AG09319 (cell line): ENCODE measurements at regions not wholly inside any gene's neighbourhood (a gene's known extent, or its start where the extent isn't known, plus 50 kb on each side); places are given as distances from the start of the nearest gene placed in this dataset.

Source experiments
- DNase-seq: peaks from one replicate; pipeline ENCODE4 v3.0.0-alpha.2; 2010; ENCODE audit warnings: low read depth; ENCODE audit errors: extremely low read depth
- TF ChIP-seq, protein P1 (sequence below): IDR thresholded peaks from 2 replicates; pipeline ENCODE4 v1.5.1; 2011; ENCODE audit warnings: low read depth, mild to moderate bottlenecking, inconsistent platforms, low read length, moderate library complexity

DNA sequence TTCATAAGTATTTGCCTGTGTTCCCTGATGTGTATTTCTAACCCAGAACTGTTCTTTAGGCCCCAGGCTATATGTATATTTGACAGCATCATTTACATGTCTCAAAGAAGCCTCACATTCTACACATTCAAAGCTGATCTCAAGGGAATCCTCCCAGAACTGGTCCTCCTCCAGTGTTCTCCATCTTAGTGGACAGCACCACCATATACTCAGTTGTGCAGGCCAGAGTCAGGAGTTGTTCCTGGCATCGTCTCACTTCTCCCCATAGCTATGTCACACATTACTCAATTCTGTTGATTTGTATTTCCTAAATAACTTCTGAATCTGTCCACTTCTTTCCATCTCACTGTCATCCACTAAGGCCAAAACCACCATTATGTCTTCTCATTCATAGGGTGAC is 82.8 kb upstream of the TRPC3 start:
- TF ChIP-seq, protein P1, sequence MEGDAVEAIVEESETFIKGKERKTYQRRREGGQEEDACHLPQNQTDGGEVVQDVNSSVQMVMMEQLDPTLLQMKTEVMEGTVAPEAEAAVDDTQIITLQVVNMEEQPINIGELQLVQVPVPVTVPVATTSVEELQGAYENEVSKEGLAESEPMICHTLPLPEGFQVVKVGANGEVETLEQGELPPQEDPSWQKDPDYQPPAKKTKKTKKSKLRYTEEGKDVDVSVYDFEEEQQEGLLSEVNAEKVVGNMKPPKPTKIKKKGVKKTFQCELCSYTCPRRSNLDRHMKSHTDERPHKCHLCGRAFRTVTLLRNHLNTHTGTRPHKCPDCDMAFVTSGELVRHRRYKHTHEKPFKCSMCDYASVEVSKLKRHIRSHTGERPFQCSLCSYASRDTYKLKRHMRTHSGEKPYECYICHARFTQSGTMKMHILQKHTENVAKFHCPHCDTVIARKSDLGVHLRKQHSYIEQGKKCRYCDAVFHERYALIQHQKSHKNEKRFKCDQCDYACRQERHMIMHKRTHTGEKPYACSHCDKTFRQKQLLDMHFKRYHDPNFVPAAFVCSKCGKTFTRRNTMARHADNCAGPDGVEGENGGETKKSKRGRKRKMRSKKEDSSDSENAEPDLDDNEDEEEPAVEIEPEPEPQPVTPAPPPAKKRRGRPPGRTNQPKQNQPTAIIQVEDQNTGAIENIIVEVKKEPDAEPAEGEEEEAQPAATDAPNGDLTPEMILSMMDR, result no peak
- DNase-seq, result no peak

DNA sequence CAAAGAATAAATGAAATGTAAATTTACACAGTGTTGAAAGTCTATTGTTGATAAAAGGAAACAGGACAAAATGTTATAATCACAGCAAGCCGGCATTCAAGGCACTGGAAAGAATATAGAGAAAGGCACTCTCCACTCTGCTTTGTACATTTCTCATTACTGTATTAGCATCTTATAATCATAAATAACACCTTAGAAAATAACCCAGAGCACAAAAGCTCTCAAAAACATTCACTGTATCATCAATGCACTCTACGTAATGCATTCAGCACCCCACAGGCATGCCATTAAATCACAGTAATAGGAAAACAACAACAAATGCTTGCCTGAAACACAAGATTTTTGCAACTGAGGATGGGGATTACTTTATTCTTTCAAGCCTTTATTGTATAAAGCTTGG is 75.3 kb upstream of the TRPC3 start:
- no peak for DNase-seq
- TF ChIP-seq, protein P1, result no peak

DNA sequence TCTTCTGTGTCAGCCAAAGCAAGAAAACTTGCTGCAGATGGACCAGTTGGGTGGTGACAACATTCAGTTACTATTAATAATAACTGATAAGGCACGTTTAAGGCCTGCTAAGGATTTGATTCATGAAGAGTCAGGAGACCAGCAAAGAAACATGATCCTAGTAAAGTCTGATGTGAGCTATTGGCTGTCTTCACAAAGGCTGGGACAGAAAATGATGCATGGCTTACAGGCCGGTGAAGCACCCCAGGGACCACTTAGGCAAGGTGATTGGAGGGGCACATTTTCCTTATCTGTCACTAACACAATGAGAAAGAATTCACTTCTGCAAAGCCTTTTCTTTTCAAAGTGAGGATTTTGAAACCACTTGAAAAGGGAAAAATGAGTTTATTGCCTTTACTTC is 65.4 kb upstream of the TRPC3 start:
- TF ChIP-seq, protein P1, result no peak
- DNase-seq, result no peak

DNA sequence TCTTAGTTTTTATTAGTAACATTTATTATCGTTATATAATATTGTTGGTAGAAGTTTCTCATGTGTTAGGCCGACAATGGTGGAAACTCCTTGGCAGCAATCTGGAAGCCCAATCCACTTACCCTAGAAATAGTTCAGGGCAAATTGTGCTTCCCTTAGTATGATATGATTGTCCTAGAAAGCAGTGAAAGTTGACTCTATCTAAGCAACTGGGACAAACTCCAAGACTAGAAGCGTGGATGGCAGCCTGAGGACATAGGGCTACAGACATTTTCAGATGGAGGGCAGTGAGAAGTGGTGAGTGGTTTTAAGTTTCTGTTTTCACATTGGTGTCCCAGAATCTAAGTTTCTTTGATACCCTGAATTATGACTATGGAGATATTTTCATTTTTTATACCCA is 63.3 kb upstream of the TRPC3 start:
- no peak for DNase-seq
- TF ChIP-seq, protein P1, result no peak

DNA sequence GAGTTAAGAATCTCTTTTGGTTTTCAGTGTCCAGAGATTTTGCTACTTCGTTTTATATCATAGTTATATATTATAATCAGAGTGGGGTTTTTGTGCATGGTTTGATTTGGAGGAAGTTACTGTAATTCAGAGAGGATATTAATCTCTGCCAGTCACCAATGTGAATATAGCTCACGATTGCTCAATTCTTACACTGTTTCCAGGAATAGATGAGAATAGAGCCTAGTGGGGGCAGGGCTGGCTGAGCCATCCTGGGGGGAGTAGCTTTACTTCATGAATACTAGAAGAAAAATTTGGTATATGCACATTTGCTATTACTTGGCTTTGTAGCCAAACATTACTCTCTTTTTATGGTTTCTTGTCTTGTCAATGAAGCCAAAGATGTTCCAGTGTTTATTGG is 60.9 kb upstream of the TRPC3 start:
- TF ChIP-seq, protein P1, result no peak

DNA sequence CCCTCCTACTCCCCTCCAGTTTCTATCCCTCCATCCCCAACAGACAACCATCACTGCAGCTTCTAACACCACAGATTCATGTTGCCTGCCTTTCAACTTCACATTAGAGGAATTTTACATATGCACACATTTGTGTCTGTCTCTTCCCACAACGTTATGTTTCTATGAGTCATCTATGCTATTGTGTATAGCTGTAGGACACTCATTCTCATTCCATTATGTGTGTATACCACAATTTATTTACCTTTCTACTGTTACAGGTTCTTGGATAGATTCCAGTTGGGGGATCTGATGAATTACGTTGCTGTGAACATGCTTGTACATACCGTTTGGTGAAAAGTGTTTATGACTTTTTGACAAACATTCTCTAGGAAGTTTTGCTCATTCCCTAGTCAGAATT is 58.8 kb upstream of the TRPC3 start:
- DNase-seq, result no peak
- TF ChIP-seq, protein P1, result no peak

More for the DNA sequence above, 60.9 kb upstream of the TRPC3 start:
- no peak for DNase-seq

DNA sequence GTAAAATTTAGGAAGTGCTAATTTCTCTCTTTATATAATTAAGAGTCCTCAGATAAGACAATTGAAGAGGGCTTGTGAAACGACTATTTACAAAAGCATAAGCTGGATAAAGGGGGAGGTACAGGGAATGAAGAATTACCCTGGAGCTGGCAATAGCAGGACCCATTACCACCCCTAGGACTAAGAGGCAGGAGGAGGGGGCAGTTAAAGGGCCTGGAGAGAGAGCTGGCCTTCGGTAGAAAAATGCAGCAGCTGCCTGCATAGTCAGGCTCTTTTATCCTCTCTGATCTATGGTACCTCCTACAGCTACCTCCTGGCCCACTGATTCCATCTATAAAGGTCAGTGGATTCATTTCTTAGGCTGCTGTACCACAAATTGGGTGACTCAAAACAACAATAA is 57.7 kb upstream of the TRPC3 start:
- DNase-seq, result no peak
- TF ChIP-seq, protein P1, result no peak
